H9 (cell line): ENCODE measurements at regions not wholly inside any gene's neighbourhood (a gene's known extent, or its start where the extent isn't known, plus 50 kb on each side); places are given as distances from the start of the nearest gene placed in this dataset.

ENCODE experiments used
- DNase-seq: peaks from one replicate; pipeline ENCODE4 v3.0.0-alpha.2; 2017
- H2AFZ ChIP-seq: one replicate; pipeline ENCODE4 v1.6.1; 2013; ENCODE audit warnings: mild to moderate bottlenecking, low read length, control low read depth, moderate library complexity
- H2AK5ac ChIP-seq: 2 replicates; pipeline ENCODE4 v1.6.1; 2013; ENCODE audit warnings: low read length, control low read depth, mixed read lengths; ENCODE audit not compliant: insufficient read length
- H2BK120ac ChIP-seq: one replicate; pipeline ENCODE4 v1.6.1; 2013; ENCODE audit warnings: low read depth, mild to moderate bottlenecking, low read length, control low read depth, inconsistent platforms; ENCODE audit not compliant: poor library complexity, severe bottlenecking
- H2BK12ac ChIP-seq: 2 replicates; pipeline ENCODE4 v1.6.1; 2013; ENCODE audit warnings: low read length, control low read depth, mixed read lengths, low read depth; ENCODE audit not compliant: insufficient read length
- H2BK15ac ChIP-seq: 2 replicates; pipeline ENCODE4 v1.6.1; 2013; ENCODE audit warnings: low read depth, low read length, control low read depth
- H2BK20ac ChIP-seq: one replicate; pipeline ENCODE4 v1.6.1; 2013; ENCODE audit warnings: low read depth, mild to moderate bottlenecking, low read length, control low read depth, inconsistent platforms; ENCODE audit not compliant: poor library complexity, severe bottlenecking
- H2BK5ac ChIP-seq: 2 replicates; pipeline ENCODE4 v1.6.1; 2013; ENCODE audit warnings: low read length, control low read depth, mixed read lengths; ENCODE audit not compliant: insufficient read length
- H3K14ac ChIP-seq: 2 replicates; pipeline ENCODE4 v1.6.1; 2013; ENCODE audit warnings: low read length, control low read depth; ENCODE audit not compliant: insufficient read depth
- H3K18ac ChIP-seq: 2 replicates; pipeline ENCODE4 v1.6.1; 2013; ENCODE audit warnings: low read depth, mild to moderate bottlenecking, mixed read lengths, low read length, control low read depth; ENCODE audit not compliant: insufficient read length
- H3K23ac ChIP-seq: 2 replicates; pipeline ENCODE4 v1.6.1; 2013; ENCODE audit warnings: low read length, control low read depth, mixed read lengths, low read depth; ENCODE audit not compliant: insufficient read length
- H3K23me2 ChIP-seq: 2 replicates; pipeline ENCODE4 v1.6.1; 2013; ENCODE audit warnings: low read depth, mild to moderate bottlenecking, mixed read lengths, low read length, control low read depth; ENCODE audit not compliant: insufficient read length, poor library complexity, severe bottlenecking
- H3K27ac ChIP-seq: 2 replicates; pipeline ENCODE4 v1.5.1; 2013; ENCODE audit warnings: low read length, control low read depth, mixed read lengths, low read depth; ENCODE audit not compliant: insufficient read length
- H3K27me3 ChIP-seq: 2 replicates; pipeline ENCODE4 v1.6.1; 2013; ENCODE audit warnings: low read length, control low read depth, inconsistent platforms; ENCODE audit not compliant: insufficient read depth
- H3K4ac ChIP-seq: 2 replicates; pipeline ENCODE4 v1.6.1; 2013; ENCODE audit warnings: low read depth, mild to moderate bottlenecking, control low read depth, inconsistent platforms, low read length, moderate library complexity
- H3K4me1 ChIP-seq: 2 replicates; pipeline ENCODE4 v1.6.1; 2013; ENCODE audit warnings: low read length, control low read depth, inconsistent platforms; ENCODE audit not compliant: insufficient read depth
- H3K4me2 ChIP-seq: 2 replicates; pipeline ENCODE4 v1.6.1; 2013; ENCODE audit warnings: low read length, control low read depth, mixed read lengths; ENCODE audit not compliant: insufficient read length, insufficient read depth
- H3K56ac ChIP-seq: 2 replicates; pipeline ENCODE4 v1.6.1; 2013; ENCODE audit warnings: low read depth, mild to moderate bottlenecking, mixed read lengths, low read length, control low read depth; ENCODE audit not compliant: insufficient read length
- H3K79me1 ChIP-seq: 2 replicates; pipeline ENCODE4 v1.6.1; 2013; ENCODE audit warnings: low read depth, mild to moderate bottlenecking, moderate library complexity, low read length, control low read depth, inconsistent platforms; ENCODE audit not compliant: insufficient read depth, poor library complexity, severe bottlenecking
- H3K79me2 ChIP-seq: 2 replicates; pipeline ENCODE4 v1.6.1; 2013; ENCODE audit warnings: low read length, control low read depth, inconsistent platforms; ENCODE audit not compliant: insufficient read depth
- H3K9ac ChIP-seq: 2 replicates; pipeline ENCODE4 v1.6.1; 2013; ENCODE audit warnings: low read length, control low read depth, mixed read lengths; ENCODE audit not compliant: insufficient read length; ENCODE audit errors: extremely low read depth
- H3K9me3 ChIP-seq: one replicate; pipeline ENCODE4 v1.6.1; 2013; ENCODE audit warnings: low read depth, low read length, inconsistent platforms; ENCODE audit not compliant: control insufficient read depth
- H3T11ph ChIP-seq: one replicate; pipeline ENCODE4 v1.6.1; 2013; ENCODE audit warnings: mild to moderate bottlenecking, low read length, control low read depth, inconsistent platforms
- H4K20me1 ChIP-seq: one replicate; pipeline ENCODE4 v1.6.1; 2013; ENCODE audit not compliant: control insufficient read depth, insufficient read length, insufficient read depth
- H4K5ac ChIP-seq: 2 replicates; pipeline ENCODE4 v1.6.1; 2013; ENCODE audit warnings: low read depth, mild to moderate bottlenecking, mixed read lengths, low read length, control low read depth; ENCODE audit not compliant: insufficient read length
- H4K8ac ChIP-seq: replicated peaks from 2 replicates; pipeline ENCODE4 v1.6.1; 2013; ENCODE audit warnings: low read length, control low read depth, mixed read lengths, low read depth; ENCODE audit not compliant: insufficient read length
- H4K91ac ChIP-seq: 2 replicates; pipeline ENCODE4 v1.6.1; 2013; ENCODE audit warnings: low read depth, mild to moderate bottlenecking, moderate library complexity, mixed read lengths, low read length, control low read depth; ENCODE audit not compliant: insufficient read length
- H3K27ac Mint-ChIP-seq, 3 experiments: 2 replicates in 2 of 3; 3 replicates in 1 of 3; pipeline ENCODE4 v1.8.0; 2020 to 2021; ENCODE audit warnings: mixed read lengths in 3 of 3, mild to moderate bottlenecking in 1 of 3, moderate library complexity in 1 of 3
- H3K27me3 Mint-ChIP-seq: 2 replicates; pipeline ENCODE4 v1.8.0; 2021; ENCODE audit warnings: low read depth, mild to moderate bottlenecking, moderate library complexity, mixed read lengths
- H3K36me3 Mint-ChIP-seq, 3 experiments: 2 replicates in 2 of 3; 3 replicates in 1 of 3; pipeline ENCODE4 v1.8.0; 2020 to 2021; ENCODE audit warnings: low read depth in 3 of 3, mixed read lengths in 3 of 3; ENCODE audit not compliant: insufficient read depth in 1 of 3
- H3K4me1 Mint-ChIP-seq, 2 experiments: 2 replicates each; pipeline ENCODE4 v1.8.0; 2020; ENCODE audit warnings: mixed read lengths in 2 of 2
- H3K4me3 Mint-ChIP-seq, 2 experiments: 2 replicates in 1 of 2; 3 replicates in 1 of 2; pipeline ENCODE4 v1.8.0; 2020 to 2021; ENCODE audit warnings: mild to moderate bottlenecking in 2 of 2, mixed read lengths in 2 of 2, moderate library complexity in 1 of 2
- H3K9me3 Mint-ChIP-seq, 2 experiments: 2 replicates in 1 of 2; 3 replicates in 1 of 2; pipeline ENCODE4 v1.8.0; 2020; ENCODE audit warnings: mild to moderate bottlenecking in 2 of 2, mixed read lengths in 2 of 2, moderate library complexity in 1 of 2
- CTCF ChIP-seq: fragments of 200-600 bp; sonication (generic); conservative IDR thresholded peaks from 3 replicates; pipeline ENCODE4 v1.8.0; 2021; ENCODE audit warnings: antibody characterized with exemption, mild to moderate bottlenecking
- WGBS: extraction: QIAGEN DNeasy Blood & Tissue Kit; methylation state at CpG from one replicate; pipeline ENCODE4 v1.1.7; 2013; ENCODE audit warnings: missing lambda C conversion rate, low lambda C conversion rate, mixed read lengths; ENCODE audit not compliant: insufficient read length; ENCODE audit errors: extremely low coverage; 5-methylcytosine and 5-hydroxymethylcytosine counted together

- Histone ChIP-seq H4K5ac (no peak overlapping the region), H3K4me1 (peaks cover 3% of the 10 kb centered on the region), H3K14ac (no peak overlapping the region), H2BK20ac (no peak overlapping the region), H2AK5ac (no peak overlapping the region), H3K4ac (no peak overlapping the region), H3K4me2 (no peak overlapping the region), H2BK120ac (no peak overlapping the region), H3K27me3 (no peaks in the 10 kb centered on the region), H3K23me2 (no peaks in the 10 kb centered on the region), H3K18ac (no peak overlapping the region), H3K79me1 (no peaks in the 10 kb centered on the region), H4K8ac (no peak overlapping the region), H2BK12ac (no peak overlapping the region), H4K20me1 (no peaks in the 10 kb centered on the region), H3K56ac (no peak overlapping the region), H3K9me3 (no peaks in the 10 kb centered on the region), H2AFZ (no peak overlapping the region), H3K9ac (no peak overlapping the region), H2BK5ac (no peak overlapping the region), H2BK15ac (no peak overlapping the region), H3K23ac (no peak overlapping the region), H3K79me2 (no peaks in the 10 kb centered on the region), H3T11ph (no peak overlapping the region), H4K91ac (no peak overlapping the region), H3K27ac (no peak overlapping the region)
- Mint-ChIP-seq H3K4me3 (no peak overlapping the region), H3K27me3 (no peaks in the 10 kb centered on the region; the same call in 1 of the 2 replicates), H3K4me1 (peaks cover 22 to 23% of the 10 kb centered on the region in 2 experiments), H3K36me3 (no peaks in the 10 kb centered on the region), H3K27ac (no peak overlapping the region), H3K9me3 (peaks cover 2 to 4% of the 10 kb centered on the region in 2 experiments; a peak in 3 of 5 replicates)
- TF ChIP-seq CTCF = peak; percentile 66
- peak; percentile 70 for DNase-seq
- WGBS = no CpG with 5 or more reads among the region's 4 CpGs
Observed at GRCh38 chr11:112584672-112585071, 324.0 kb upstream of the PLET1 start.
